GM10266 (cell line): ENCODE measurements at regions not wholly inside any gene's neighbourhood (a gene's known extent, or its start where the extent isn't known, plus 50 kb on each side); places are given as distances from the start of the nearest gene placed in this dataset.
A peak's percentile ranks its signal among the peaks of the same experiment; 100 is the strongest.

Source experiments
- DNase-seq: peaks from one replicate; pipeline ENCODE4 v3.0.0; 2012; ENCODE audit errors: extremely low spot score
- CTCF ChIP-seq: IDR thresholded peaks from 2 replicates; pipeline ENCODE4 v1.5.1; 2012; ENCODE audit warnings: mild to moderate bottlenecking, low read depth; ENCODE audit not compliant: control insufficient read depth, insufficient read depth; ENCODE audit errors: missing control alignments

DNA sequence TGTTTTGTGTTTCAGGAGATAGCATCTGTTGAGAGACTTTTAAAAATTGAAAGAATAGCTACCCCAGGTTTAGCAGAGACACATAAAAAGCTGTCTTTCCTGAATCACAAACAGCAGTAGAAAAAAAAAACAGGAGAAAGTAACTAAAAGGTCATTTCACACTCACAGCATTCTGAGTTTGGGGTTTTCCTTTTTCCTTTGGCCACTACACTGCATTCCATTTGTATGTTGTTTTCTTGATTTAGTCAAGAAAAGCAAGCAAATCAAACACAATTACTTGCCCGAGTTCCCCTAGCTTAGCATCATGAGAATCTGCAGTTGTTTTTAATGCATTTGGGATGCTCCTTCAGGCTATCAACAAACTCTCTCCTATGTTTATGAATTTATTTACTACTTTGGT lies 161.0 kb downstream of the KCTD12 start:
- no peak for TF ChIP-seq CTCF
- DNase-seq = no peak

GRCh38 chr13:76724421-76724820 lies 161.8 kb downstream of the KCTD12 start:
- no peak for TF ChIP-seq CTCF
- DNase-seq = no peak

GRCh38 chr13:76723551-76724232 lies 162.5 kb downstream of the KCTD12 start:
- peak; percentile 15 for DNase-seq

GRCh38 chr13:76722782-76723181 lies 163.4 kb downstream of the KCTD12 start:
- DNase-seq = no peak
- no peak for TF ChIP-seq CTCF

More at GRCh38 chr13:76723551-76724232, 162.5 kb downstream of the KCTD12 start:
- TF ChIP-seq CTCF = no peak

DNA sequence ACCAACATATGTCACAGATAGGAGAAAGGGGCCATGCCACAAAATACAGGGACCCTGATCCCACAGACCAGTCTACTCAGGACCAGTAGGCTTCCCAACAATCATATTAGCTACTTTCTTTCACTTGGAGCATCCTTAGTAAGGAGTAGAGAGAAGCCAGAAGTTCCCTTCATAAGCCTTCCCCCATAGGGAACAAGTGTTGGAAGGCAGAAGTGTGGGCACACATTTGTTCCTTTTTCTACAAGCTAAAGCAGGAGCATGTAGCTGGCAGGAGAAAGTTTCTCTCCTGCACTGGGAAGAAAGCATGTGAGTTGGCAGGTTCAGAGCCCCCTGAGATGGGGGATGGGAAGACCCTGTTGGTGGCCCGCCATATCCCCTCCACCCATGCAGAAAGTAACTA lies 165.4 kb downstream of the KCTD12 start:
- TF ChIP-seq CTCF = no peak
- DNase-seq = no peak

- no peak for TF ChIP-seq CTCF
- DNase-seq = no peak
Measured at GRCh38 chr13:76720416-76720815, 165.8 kb downstream of the KCTD12 start.

DNA sequence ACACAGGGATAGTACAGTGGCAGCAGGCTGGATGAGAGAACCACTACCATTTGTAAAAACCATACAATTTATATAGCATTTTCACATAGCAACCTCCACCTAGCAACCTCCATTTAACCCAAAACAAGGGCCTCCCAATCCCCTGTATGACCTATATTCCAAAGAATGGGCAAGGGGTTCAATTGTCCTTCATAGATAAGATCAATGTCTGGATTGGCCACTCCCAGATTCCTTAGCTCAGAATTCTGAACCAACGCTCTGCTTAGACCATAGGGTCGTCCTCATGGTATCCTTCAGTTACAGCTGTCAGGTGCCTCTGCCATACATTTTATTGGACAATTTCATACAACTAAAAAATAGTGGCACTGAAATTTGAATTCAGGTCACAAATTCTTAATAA lies 166.2 kb downstream of the KCTD12 start:
- TF ChIP-seq CTCF = no peak
- no peak for DNase-seq
